GM12892 (cell line): ENCODE measurements at regions not wholly inside any gene's neighbourhood (a gene's known extent, or its start where the extent isn't known, plus 50 kb on each side); places are given as distances from the start of the nearest gene placed in this dataset.

Experiments
- POLR2A ChIP-seq: IDR thresholded peaks from 2 replicates; pipeline ENCODE4 v1.6.1; 2011; ENCODE audit warnings: low read depth, low read length, control low read depth
- POLR2AphosphoS5 ChIP-seq: IDR thresholded peaks from 2 replicates; pipeline ENCODE4 v1.6.1; 2011; ENCODE audit warnings: low read depth, low read length, control low read depth
- TAF1 ChIP-seq: IDR thresholded peaks from 2 replicates; pipeline ENCODE4 v1.6.1; 2011; ENCODE audit warnings: low read depth, mild to moderate bottlenecking, control low read depth, low read length, borderline replicate concordance

DNA sequence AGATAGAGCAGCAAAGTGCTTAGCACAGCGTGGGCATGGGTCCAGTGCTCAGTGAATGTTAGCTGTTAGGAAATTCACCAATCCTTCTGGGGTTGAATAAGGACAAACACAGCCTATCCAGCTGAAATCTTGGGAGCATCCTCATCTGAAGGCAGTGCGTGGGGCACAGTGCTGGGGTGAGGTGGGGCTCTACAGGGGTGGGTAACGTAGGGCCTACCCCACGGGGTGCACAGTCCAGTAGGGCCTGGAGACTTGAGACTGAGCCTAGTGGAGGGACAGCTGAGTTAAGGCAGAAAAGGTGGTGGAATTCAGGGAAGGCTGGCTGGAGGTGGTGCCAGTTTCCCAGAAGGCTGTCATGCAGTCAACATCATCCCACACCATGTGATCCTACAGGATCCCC, 73.0 kb downstream of the ISG20 start:
- TF ChIP-seq POLR2A (no peak), POLR2AphosphoS5 (no peak), TAF1 (no peak)
